Suprapubic skin (tissue), 4 donors: ENCODE measurements at regions not wholly inside any gene's neighbourhood (a gene's known extent, or its start where the extent isn't known, plus 50 kb on each side); places are given as distances from the start of the nearest gene placed in this dataset.

Experiments used
- DNase-seq, 2 donors: peaks; one replicate each; pipeline ENCODE4 v3.0.0-alpha.2; 2019; ENCODE audit warnings: low spot score in 2 of 2
- H3K27ac ChIP-seq: fragments of 200-600 bp; sonication (generic); one replicate; pipeline ENCODE4 v1.5.1; 2019
- H3K27me3 ChIP-seq: fragments of 200-600 bp; sonication (generic); one replicate; pipeline ENCODE4 v1.5.1; 2019
- H3K36me3 ChIP-seq: fragments of 200-600 bp; sonication (generic); one replicate; pipeline ENCODE4 v1.5.1; 2019
- H3K4me1 ChIP-seq: fragments of 200-600 bp; sonication (generic); one replicate; pipeline ENCODE4 v1.5.1; 2019
- H3K4me3 ChIP-seq: fragments of 200-600 bp; sonication (generic); one replicate; pipeline ENCODE4 v1.5.1; 2019; ENCODE audit warnings: mild to moderate bottlenecking
- H3K9me3 ChIP-seq: fragments of 200-600 bp; sonication (generic); one replicate; pipeline ENCODE4 v1.5.1; 2019
- CTCF ChIP-seq, 2 donors: fragments of 200-600 bp in 1 of 2; fragments of 450-650 bp in 1 of 2; sonication (generic) in 1 of 2; IDR thresholded peaks; one replicate each; pipeline ENCODE4 v1.5.1; 2016 to 2019; ENCODE audit warnings: antibody characterized with exemption in 2 of 2, mild to moderate bottlenecking in 1 of 2, moderate library complexity in 1 of 2
- EP300 ChIP-seq: sonication (generic); formaldehyde crosslinking; IDR thresholded peaks from one replicate; pipeline ENCODE4 v1.6.1; 2017; ENCODE audit warnings: antibody characterized with exemption
- POLR2A ChIP-seq, 2 donors: fragments of 450-650 bp; IDR thresholded peaks; one replicate each; pipeline ENCODE4 v1.6.1; 2017; ENCODE audit warnings: antibody characterized with exemption in 2 of 2, mild to moderate bottlenecking in 2 of 2, moderate library complexity in 2 of 2
- POLR2AphosphoS5 ChIP-seq, 3 donors: sonication (generic); formaldehyde crosslinking; IDR thresholded peaks; one replicate each; pipeline ENCODE4 v1.6.1; 2017; ENCODE audit warnings: antibody characterized with exemption in 3 of 3
- WGBS: methylation state at CpG from one replicate; pipeline ENCODE4 v1.1.5; 2018; 5-methylcytosine and 5-hydroxymethylcytosine counted together

GRCh38 chr15:29890336-29891095, 68.2 kb upstream of the TJP1 start:
- Histone ChIP-seq H3K27ac (no peak overlapping the region), H3K4me3 (no peak overlapping the region), H3K36me3 (no peaks in the 10 kb centered on the region), H3K27me3 (no peaks in the 10 kb centered on the region), H3K4me1 (no peaks in the 10 kb centered on the region), H3K9me3 (no peaks in the 10 kb centered on the region)
- no peak for TF ChIP-seq EP300
- TF ChIP-seq POLR2AphosphoS5 (IDR thresholded peaks at IDR 0.05), result no peak
- no peak for TF ChIP-seq POLR2A (IDR thresholded peaks at IDR 0.05)
- no peak for TF ChIP-seq CTCF (IDR thresholded peaks at IDR 0.05)
- WGBS, result 63% methylated on average over 6 of the region's 6 CpGs
- no peak for DNase-seq

DNA sequence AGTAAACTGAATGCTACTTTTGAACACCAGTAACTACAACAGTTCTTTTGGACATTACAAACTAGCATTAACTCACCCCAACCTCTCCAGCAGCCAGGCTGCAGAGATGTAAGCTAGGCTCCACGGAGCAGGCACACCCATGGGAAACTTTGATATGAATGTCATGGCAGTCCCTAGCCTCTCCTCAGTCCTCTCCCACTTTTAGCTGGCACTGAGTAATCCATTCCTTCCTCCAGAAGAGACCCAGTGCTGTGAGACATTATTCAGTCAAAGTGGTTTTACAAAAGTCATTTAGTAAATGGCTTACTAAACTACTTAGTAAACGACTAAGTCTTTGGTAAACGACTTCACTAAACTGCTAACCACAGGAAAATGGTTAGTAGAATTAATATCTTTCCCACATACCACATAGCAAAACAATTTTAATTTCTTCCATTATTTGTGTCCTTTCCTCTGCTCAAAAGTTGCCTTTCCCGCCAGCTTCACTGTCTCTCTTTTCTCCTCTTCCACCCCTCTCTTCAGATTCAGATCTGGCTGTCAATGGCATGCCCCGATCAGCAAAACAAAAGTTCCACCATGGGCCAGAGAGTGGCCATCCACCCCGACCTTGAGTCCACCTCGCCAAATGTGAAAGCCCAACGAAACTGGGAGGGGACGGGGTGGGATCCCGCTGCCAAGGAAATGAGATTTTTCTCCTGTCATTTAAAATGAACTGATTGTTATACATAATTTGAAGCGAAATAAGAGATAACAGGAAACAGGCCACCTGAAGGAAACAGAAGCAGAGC, 67.5 kb upstream of the TJP1 start:
- H3K4me3 ChIP-seq, result no peak overlapping the region
- WGBS, result 55% methylated on average over 11 of the region's 11 CpGs
- H3K4me1 ChIP-seq, result no peaks in the 10 kb centered on the region
- no peak for TF ChIP-seq EP300
- no peak for TF ChIP-seq CTCF (IDR thresholded peaks at IDR 0.05)
- TF ChIP-seq POLR2A (IDR thresholded peaks at IDR 0.05), result no peak
- TF ChIP-seq POLR2AphosphoS5 (IDR thresholded peaks at IDR 0.05), result no peak
- H3K36me3 ChIP-seq, result no peaks in the 10 kb centered on the region
- peaks cover 5% of the 10 kb centered on the region for H3K27me3 ChIP-seq
- no peak overlapping the region for H3K27ac ChIP-seq
- DNase-seq, result no peak
- H3K9me3 ChIP-seq, result no peaks in the 10 kb centered on the region

DNA sequence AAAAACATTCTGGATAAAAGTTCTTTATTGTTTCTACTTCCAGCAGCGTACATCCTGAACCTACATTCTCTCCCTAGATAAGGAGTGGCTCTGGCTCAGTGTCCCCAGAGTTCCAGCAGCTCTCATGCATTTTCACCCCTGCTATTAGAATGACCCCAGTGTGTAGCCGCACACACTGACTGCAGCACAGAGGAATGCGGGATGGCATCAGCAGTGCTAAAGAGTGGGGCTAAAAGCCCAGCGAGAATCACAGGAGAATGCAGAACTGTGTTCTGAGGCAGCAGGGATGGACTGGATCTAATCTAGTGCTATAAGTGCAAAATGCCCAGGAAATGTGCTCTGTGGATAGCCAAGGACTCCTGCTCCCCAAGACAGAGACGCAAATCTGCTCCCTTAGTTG, 66.4 kb upstream of the TJP1 start:
- H3K4me1 ChIP-seq, result no peaks in the 10 kb centered on the region
- no peaks in the 10 kb centered on the region for H3K36me3 ChIP-seq
- peaks cover 5% of the 10 kb centered on the region for H3K27me3 ChIP-seq
- no peak for DNase-seq
- H3K27ac ChIP-seq, result no peak overlapping the region
- TF ChIP-seq POLR2AphosphoS5 (IDR thresholded peaks at IDR 0.05), result no peak
- TF ChIP-seq POLR2A (IDR thresholded peaks at IDR 0.05), result no peak
- TF ChIP-seq CTCF (IDR thresholded peaks at IDR 0.05), result no peak
- TF ChIP-seq EP300, result no peak
- H3K4me3 ChIP-seq, result no peak overlapping the region
- 68% methylated on average over 5 of the region's 5 CpGs for WGBS
- H3K9me3 ChIP-seq, result no peaks in the 10 kb centered on the region

- no peaks in the 10 kb centered on the region for H3K9me3 ChIP-seq
- H3K27ac ChIP-seq, result no peak overlapping the region
- no peak for DNase-seq
- no peaks in the 10 kb centered on the region for H3K4me1 ChIP-seq
- no peaks in the 10 kb centered on the region for H3K36me3 ChIP-seq
- 66% methylated on average over 2 of the region's 2 CpGs for WGBS
- H3K4me3 ChIP-seq, result no peak overlapping the region
- peaks cover 5% of the 10 kb centered on the region for H3K27me3 ChIP-seq
- TF ChIP-seq CTCF (IDR thresholded peaks at IDR 0.05) (no peak), POLR2AphosphoS5 (IDR thresholded peaks at IDR 0.05) (no peak), EP300 (no peak), POLR2A (IDR thresholded peaks at IDR 0.05) (no peak)
These were observed 65.5 kb upstream of the TJP1 start for GRCh38 chr15:29887721-29888120.

DNA sequence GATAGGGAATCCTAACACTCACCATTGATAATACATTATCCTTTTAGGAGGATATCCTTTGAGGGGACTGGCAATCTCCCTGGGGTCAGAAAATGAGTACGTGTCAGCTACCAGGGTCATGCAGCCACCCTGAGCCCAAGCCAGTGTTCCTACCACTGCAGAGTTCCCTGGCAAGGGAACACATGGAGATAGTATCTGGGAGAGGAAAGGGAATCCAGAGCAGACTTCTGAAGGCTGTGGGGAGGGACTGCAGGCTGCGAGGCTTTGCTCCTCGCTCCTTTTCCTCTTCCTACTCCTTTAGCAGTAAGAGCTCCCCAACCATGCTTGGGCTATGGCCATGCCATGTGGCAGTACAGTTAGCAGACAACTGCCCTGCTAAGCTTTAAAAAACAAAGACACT, 62.9 kb upstream of the TJP1 start:
- no peak for TF ChIP-seq POLR2A (IDR thresholded peaks at IDR 0.05)
- no peak for TF ChIP-seq EP300
- TF ChIP-seq POLR2AphosphoS5 (IDR thresholded peaks at IDR 0.05), result no peak
- no peak for TF ChIP-seq CTCF (IDR thresholded peaks at IDR 0.05)
- Histone ChIP-seq H3K4me3 (no peak overlapping the region), H3K4me1 (no peaks in the 10 kb centered on the region), H3K27me3 (peaks cover 5% of the 10 kb centered on the region), H3K36me3 (no peaks in the 10 kb centered on the region), H3K9me3 (no peaks in the 10 kb centered on the region), H3K27ac (no peak overlapping the region)
- no peak for DNase-seq
- WGBS, result 44% methylated on average over 3 of the region's 3 CpGs
